ENCODE measurements at regions not wholly inside any gene's neighbourhood (a gene's known extent, or its start where the extent isn't known, plus 50 kb on each side); places are given as distances from the start of the nearest gene placed in this dataset.

DNA sequence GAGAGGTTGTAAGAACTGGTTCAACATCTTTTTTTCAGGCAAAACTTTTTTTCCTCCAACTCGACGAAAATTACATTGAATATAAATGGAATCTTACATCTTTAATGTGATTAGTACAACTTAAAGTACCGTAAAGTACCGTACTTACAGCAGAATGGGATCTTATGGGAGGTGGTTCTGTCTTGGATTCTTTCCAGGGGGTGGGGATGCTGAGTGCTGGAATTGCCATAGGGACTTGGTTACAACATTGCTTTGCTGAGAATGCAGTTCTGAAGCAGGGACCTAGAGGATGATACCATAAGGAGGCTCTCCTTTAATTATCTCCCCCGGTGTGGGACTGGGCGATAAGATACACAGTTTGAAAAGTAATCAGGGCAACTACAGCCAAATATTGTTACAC is 186.4 kb downstream of the KLF5 start:
- H3K27me3 Mint-ChIP-seq, result no peaks in the 10 kb centered on the region
- ChIA-PET CTCF (no interaction called here), POLR2A (no interaction called here)
- ATAC-seq (no peak), DNase-seq (no peak)
- no peak overlapping the region for H3K4me3 Mint-ChIP-seq
- TF ChIP-seq, protein P1, sequence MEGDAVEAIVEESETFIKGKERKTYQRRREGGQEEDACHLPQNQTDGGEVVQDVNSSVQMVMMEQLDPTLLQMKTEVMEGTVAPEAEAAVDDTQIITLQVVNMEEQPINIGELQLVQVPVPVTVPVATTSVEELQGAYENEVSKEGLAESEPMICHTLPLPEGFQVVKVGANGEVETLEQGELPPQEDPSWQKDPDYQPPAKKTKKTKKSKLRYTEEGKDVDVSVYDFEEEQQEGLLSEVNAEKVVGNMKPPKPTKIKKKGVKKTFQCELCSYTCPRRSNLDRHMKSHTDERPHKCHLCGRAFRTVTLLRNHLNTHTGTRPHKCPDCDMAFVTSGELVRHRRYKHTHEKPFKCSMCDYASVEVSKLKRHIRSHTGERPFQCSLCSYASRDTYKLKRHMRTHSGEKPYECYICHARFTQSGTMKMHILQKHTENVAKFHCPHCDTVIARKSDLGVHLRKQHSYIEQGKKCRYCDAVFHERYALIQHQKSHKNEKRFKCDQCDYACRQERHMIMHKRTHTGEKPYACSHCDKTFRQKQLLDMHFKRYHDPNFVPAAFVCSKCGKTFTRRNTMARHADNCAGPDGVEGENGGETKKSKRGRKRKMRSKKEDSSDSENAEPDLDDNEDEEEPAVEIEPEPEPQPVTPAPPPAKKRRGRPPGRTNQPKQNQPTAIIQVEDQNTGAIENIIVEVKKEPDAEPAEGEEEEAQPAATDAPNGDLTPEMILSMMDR (IDR thresholded peaks at IDR 0.05), result no peak
- no peaks in the 10 kb centered on the region for H3K36me3 Mint-ChIP-seq (ENCODE audit: low read depth)
- intact Hi-C loops (cut with micrococcal nuclease), result no loop called here
- no peak overlapping the region for H3K27ac Mint-ChIP-seq
- H3K9me3 Mint-ChIP-seq, result no peaks in the 10 kb centered on the region
- H3K4me1 Mint-ChIP-seq (ENCODE audit: low read depth), result no peaks in the 10 kb centered on the region

DNA sequence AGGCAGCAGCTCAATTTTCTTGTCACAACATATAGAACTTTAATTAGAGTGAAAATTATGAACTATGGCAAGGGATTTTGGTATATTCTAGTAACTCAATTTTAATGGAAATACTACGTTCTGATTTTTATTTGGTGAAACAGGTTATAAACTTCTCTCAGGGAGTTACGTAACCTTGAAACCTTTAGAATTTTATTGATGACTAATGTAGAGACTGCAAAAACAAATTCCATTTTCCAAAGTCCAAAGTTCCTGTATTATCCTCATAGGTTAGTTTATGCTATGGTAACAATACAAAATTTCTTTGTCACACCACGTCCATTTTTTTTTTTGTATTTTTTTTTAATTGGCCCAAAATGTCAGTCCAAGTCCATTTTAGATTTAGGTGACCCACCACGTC is 185.7 kb downstream of the KLF5 start:
- CTCF ChIA-PET, result no interaction called here
- Mint-ChIP-seq H3K27me3 (no peaks in the 10 kb centered on the region), H3K4me3 (no peak overlapping the region), H3K4me1 (ENCODE audit: low read depth) (no peaks in the 10 kb centered on the region), H3K9me3 (no peaks in the 10 kb centered on the region), H3K27ac (no peak overlapping the region), H3K36me3 (ENCODE audit: low read depth) (no peaks in the 10 kb centered on the region)
- no peak for ATAC-seq
- TF ChIP-seq, protein P1 (IDR thresholded peaks at IDR 0.05), result no peak
- no peak for DNase-seq
- POLR2A ChIA-PET, result no interaction called here
- intact Hi-C loops (cut with micrococcal nuclease), result no loop called here

DNA sequence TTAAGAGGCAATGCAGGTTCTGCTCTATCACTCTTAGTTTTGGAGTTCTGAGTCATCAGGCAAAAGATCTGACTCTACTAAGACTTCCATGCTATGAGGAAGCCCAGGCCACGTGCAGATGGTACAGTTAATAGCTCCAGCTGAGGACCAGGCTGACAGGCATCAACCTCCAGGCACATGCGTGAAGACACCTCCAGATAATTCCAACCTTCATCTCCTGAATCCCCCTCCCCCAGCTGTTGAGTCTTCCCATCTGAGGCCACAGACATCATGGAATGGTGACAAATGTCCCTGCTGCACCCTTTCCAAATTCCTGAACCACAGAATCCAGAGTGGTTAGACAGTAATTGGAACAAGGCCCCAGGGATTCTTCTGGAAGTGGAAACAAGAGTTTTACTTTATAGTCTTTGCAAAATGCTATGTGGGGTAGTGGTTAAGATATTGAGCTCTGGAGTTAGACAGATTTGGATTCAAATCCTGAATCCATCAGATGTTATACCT is 183.8 kb downstream of the KLF5 start:
- Mint-ChIP-seq H3K9me3 (no peaks in the 10 kb centered on the region), H3K4me3 (no peak overlapping the region), H3K27ac (no peak overlapping the region), H3K4me1 (ENCODE audit: low read depth) (no peaks in the 10 kb centered on the region), H3K27me3 (no peaks in the 10 kb centered on the region), H3K36me3 (ENCODE audit: low read depth) (no peaks in the 10 kb centered on the region)
- intact Hi-C loops (cut with micrococcal nuclease), result no loop called here
- DNase-seq, result no peak
- TF ChIP-seq, protein P1 (IDR thresholded peaks at IDR 0.05), result no peak
- no peak for ATAC-seq
- ChIA-PET CTCF (no interaction called here), POLR2A (no interaction called here)

DNA sequence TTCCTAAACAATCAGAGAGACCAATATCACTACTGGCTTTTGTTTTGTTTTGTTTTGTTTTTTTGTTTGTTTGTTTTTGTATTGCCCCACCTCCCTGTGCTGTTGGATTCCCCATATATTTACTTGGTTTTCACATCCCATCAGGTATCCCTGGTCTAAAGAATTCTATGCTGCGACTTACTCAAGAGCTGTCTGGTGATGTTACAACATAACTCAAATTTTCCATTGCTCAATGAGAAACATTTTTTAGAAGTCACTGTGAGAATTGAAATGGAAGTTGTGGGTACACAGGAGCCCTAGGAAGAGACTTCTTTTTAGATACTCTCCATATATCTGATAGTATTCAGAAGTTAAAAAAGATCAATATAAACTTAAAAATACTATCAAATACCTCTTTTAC is 181.4 kb downstream of the KLF5 start:
- no peak overlapping the region for H3K4me3 Mint-ChIP-seq
- POLR2A ChIA-PET, result no interaction called here
- H3K27me3 Mint-ChIP-seq, result no peaks in the 10 kb centered on the region

DNA sequence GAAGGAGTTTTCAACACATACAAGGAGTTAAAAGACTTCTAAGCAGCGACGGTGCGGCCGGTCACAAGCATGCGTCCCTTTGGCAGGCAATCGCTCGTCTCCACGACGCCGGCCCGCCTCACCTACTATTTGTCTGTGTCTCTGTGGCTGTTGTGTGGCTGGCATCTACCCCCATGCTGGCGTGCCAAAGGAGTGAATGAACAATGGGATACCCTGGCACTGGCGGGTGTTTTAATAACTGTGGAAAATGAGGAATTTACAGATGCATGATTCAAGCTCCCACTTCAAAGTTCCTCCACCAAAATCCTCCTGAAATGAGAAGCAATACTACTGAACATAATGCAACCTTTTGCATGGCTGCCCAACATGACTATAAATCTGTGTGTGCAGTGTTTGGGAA is 176.6 kb downstream of the KLF5 start:
- ATAC-seq (no peak), DNase-seq (no peak)
- Mint-ChIP-seq H3K36me3 (ENCODE audit: low read depth) (no peaks in the 10 kb centered on the region), H3K9me3 (no peaks in the 10 kb centered on the region), H3K27me3 (no peaks in the 10 kb centered on the region), H3K4me1 (ENCODE audit: low read depth) (peaks cover 9% of the 10 kb centered on the region), H3K27ac (no peak overlapping the region), H3K4me3 (no peak overlapping the region)
- ChIA-PET POLR2A (no interaction called here), CTCF (no interaction called here)
- TF ChIP-seq, protein P1 (IDR thresholded peaks at IDR 0.05), result no peak
- intact Hi-C loops (cut with micrococcal nuclease), result no loop called here

More for the DNA sequence above, 181.4 kb downstream of the KLF5 start:
- Mint-ChIP-seq H3K36me3 (ENCODE audit: low read depth) (no peaks in the 10 kb centered on the region), H3K9me3 (no peaks in the 10 kb centered on the region), H3K4me1 (ENCODE audit: low read depth) (no peaks in the 10 kb centered on the region), H3K27ac (no peak overlapping the region)
- no peak for DNase-seq
- TF ChIP-seq, protein P1 (IDR thresholded peaks at IDR 0.05), result no peak
- intact Hi-C loops (cut with micrococcal nuclease), result no loop called here
- no peak for ATAC-seq
- CTCF ChIA-PET, result no interaction called here
